ENCODE measurements at regions not wholly inside any gene's neighbourhood (a gene's known extent, or its start where the extent isn't known, plus 50 kb on each side); places are given as distances from the start of the nearest gene placed in this dataset.

- TF ChIP-seq EZH2 (optimal IDR thresholded peaks at IDR 0.05; ENCODE audit: low read depth, low read length) (no peak), EZH2phosphoT487 (IDR thresholded peaks at IDR 0.05; ENCODE audit: low read length) (no peak), CTCF (IDR thresholded peaks at IDR 0.05; ENCODE audit: low read length) (no peak)
These were observed 285.0 kb upstream of the BOD1L1 start for GRCh38 chr4:13912436-13912925.

Measured in MM.1S (cell line).